GM13977 (cell line): ENCODE measurements at regions not wholly inside any gene's neighbourhood (a gene's known extent, or its start where the extent isn't known, plus 50 kb on each side); places are given as distances from the start of the nearest gene placed in this dataset.
"Not testable (repeated sequence)": the region's sequence is repeated elsewhere in the genome, so short reads cannot be mapped to it uniquely, and the experiment has no call there.

Experiments used
- DNase-seq: peaks from one replicate; pipeline ENCODE4 v3.0.0; 2012; ENCODE audit warnings: low spot score
- CTCF ChIP-seq: IDR thresholded peaks from 2 replicates; pipeline ENCODE4 v1.5.1; 2012; ENCODE audit warnings: mild to moderate bottlenecking, control low read depth; ENCODE audit not compliant: insufficient read depth; ENCODE audit errors: extremely low read depth, missing control alignments
- in situ Hi-C: fragments of 300-500 bp; cut with MboI; formaldehyde crosslinking; loops from one replicate; pipeline ENCODE4 v1.12.0; 2022; ENCODE audit warnings: low sequenced_read_pairs, low pct_unique_long_range_greater_than_20kb, mixed read lengths, inconsistent platforms; ENCODE audit not compliant: unreplicated experiment

DNA sequence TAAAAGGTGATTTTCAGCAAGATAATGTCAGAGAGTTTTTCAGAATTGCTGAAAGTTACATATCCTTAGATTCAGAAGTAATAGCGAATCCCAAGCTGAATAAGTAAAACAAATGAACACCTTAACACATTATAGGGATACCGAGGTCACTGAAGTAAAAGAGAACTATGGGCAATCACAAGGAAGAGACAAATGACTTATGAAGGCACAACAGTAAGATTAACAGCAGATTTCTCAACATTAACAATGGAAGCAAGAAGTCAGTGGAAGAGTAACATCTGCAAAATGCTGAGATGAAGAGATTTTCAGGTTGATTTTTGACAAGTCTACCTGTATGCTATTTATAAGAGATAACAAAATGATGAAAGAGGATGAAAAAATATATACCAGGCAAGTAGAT is 86.1 kb upstream of the EZR start:
- DNase-seq: no peak
- no peak for TF ChIP-seq CTCF
- in situ Hi-C loops: no loop called here

DNA sequence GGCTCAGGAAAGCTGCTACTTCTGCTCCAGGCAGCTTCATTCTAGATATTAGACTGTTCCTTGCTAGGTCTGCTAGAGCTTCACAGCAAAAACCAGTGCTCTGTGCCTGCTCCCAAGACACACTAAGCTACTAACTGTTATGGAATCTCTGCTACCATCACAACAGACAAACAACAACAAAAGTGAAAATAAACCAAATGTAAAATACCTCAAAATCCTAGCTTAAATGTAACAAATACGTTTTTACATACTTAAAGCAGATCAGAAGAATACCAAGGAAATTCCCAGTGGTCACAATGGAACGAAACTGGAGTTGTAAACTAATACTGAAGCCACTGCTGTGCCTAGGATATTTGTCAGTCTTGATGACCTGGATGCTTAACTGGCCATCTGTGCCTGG is 84.6 kb upstream of the EZR start:
- in situ Hi-C loops: no loop called here
- DNase-seq: no peak
- no peak for TF ChIP-seq CTCF

- TF ChIP-seq CTCF: no peak
- in situ Hi-C loops: no loop called here
- no peak for DNase-seq
Observed at GRCh38 chr6:158900663-158901312, 81.6 kb upstream of the EZR start.

DNA sequence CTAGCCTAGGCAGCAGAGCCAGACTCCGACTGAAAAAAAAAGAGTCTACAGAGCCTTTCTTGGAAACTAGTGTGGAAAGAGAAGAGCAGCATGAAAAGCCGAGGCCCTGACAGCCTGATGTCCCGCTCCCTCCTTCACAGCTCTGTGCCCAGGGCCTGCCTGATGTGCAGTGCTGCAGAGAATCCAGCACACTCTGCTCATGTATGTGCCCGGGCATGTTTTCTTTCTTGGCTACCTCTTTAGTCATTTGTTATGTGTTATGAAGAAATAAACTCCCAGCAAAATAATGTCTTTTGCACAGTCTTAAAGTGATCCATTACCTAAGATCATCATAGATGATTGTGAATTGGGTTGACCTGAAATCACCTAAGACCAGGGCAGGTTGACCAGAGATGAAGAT is 78.1 kb upstream of the EZR start:
- in situ Hi-C loops: no loop called here
- no peak for DNase-seq
- no peak for TF ChIP-seq CTCF

- TF ChIP-seq CTCF: no peak
- in situ Hi-C loops: no loop called here
- no peak for DNase-seq
Observed at GRCh38 chr6:158895661-158896060, 76.5 kb upstream of the EZR start.

DNA sequence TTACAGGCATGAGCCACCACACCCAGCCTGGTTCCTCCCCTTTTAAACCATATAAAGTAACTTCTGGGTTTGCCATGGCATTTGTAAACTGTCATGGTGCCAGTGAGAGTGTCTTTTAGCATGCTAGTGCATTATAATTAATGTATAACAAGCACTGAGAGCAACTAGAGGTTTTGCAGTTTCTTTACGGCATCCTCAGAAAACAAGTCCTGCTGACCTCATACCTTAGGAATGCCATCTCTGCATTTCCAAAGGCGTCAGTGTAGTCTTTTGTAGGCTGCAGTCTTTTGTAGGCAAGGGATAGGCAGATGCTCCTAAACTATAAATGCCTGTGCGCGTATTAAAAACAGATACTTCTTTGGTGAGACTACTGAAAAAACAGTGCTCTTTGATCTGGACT is 75.0 kb upstream of the EZR start:
- no peak for DNase-seq
- in situ Hi-C loops: no loop called here
- TF ChIP-seq CTCF: no peak

GRCh38 chr6:158892266-158892665 is 73.1 kb upstream of the EZR start:
- DNase-seq: no peak
- in situ Hi-C loops: no loop called here
- no peak for TF ChIP-seq CTCF

DNA sequence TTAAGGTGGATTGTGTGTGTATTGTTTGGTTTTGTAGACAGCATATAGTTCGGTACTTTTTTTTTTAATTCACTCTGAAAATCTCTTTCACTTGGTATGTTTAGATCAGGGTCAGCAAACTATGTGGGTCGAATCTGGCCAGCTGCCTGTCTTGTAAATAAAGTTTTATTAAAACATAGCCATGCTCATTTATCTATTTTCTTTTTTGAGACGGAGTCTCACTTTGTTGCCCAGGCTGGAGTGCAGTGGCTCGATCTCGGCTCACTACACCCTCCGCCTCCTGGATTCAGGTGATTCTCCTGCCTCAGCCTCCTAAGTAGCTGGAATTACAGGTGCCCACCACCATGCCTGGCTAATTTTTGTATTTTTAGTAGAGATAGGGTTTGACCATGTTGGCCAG is 72.4 kb upstream of the EZR start:
- DNase-seq, in situ Hi-C loops: not testable (repeated sequence)

GRCh38 chr6:158888171-158888570 is 69.0 kb upstream of the EZR start:
- DNase-seq, in situ Hi-C loops: not testable (repeated sequence)
